GM10266 (cell line): ENCODE measurements at regions not wholly inside any gene's neighbourhood (a gene's known extent, or its start where the extent isn't known, plus 50 kb on each side); places are given as distances from the start of the nearest gene placed in this dataset.
A peak's percentile ranks its signal among the peaks of the same experiment; 100 is the strongest.
"Not testable (repeated sequence)": the region's sequence is repeated elsewhere in the genome, so short reads cannot be mapped to it uniquely, and the experiment has no call there.

Source experiments
- DNase-seq: peaks from one replicate; pipeline ENCODE4 v3.0.0; 2012; ENCODE audit errors: extremely low spot score
- CTCF ChIP-seq: IDR thresholded peaks from 2 replicates; pipeline ENCODE4 v1.5.1; 2012; ENCODE audit warnings: mild to moderate bottlenecking, low read depth; ENCODE audit not compliant: control insufficient read depth, insufficient read depth; ENCODE audit errors: missing control alignments

- peak; percentile 18 for DNase-seq
- no peak for TF ChIP-seq CTCF
Observed at GRCh38 chr1:56133522-56134472, 445.6 kb downstream of the PLPP3 start.

GRCh38 chr1:56132520-56132919 lies 446.8 kb downstream of the PLPP3 start:
- DNase-seq: no peak
- TF ChIP-seq CTCF: no peak

- TF ChIP-seq CTCF: no peak
- DNase-seq: no peak
Observed at GRCh38 chr1:56129837-56130236, 449.5 kb downstream of the PLPP3 start.

GRCh38 chr1:56125316-56125715 lies 454.0 kb downstream of the PLPP3 start:
- no peak for DNase-seq
- no peak for TF ChIP-seq CTCF

- DNase-seq: no peak
- TF ChIP-seq CTCF: no peak
Observed at GRCh38 chr1:56123826-56124225, 455.5 kb downstream of the PLPP3 start.

- DNase-seq: no peak
- no peak for TF ChIP-seq CTCF
Observed at GRCh38 chr1:56123421-56123820, 455.9 kb downstream of the PLPP3 start.

GRCh38 chr1:56120021-56120420 lies 459.3 kb downstream of the PLPP3 start:
- DNase-seq: no peak
- no peak for TF ChIP-seq CTCF

GRCh38 chr1:56118676-56119075 lies 460.7 kb downstream of the PLPP3 start:
- not testable (repeated sequence) for DNase-seq
